PFSK-1 (cell line): ENCODE measurements at regions not wholly inside any gene's neighbourhood (a gene's known extent, or its start where the extent isn't known, plus 50 kb on each side); places are given as distances from the start of the nearest gene placed in this dataset.

Source experiments
- FOXP2 ChIP-seq: optimal IDR thresholded peaks from 2 replicates; pipeline ENCODE3; 2011; ENCODE audit warnings: borderline replicate concordance, control low read depth, inconsistent platforms; ENCODE audit not compliant: insufficient read depth; ENCODE audit errors: extremely low read length, extremely low read depth
- SIN3A ChIP-seq: IDR thresholded peaks from 2 replicates; pipeline ENCODE4 v1.6.1; 2012; ENCODE audit warnings: mild to moderate bottlenecking, low read length, moderate library complexity, borderline replicate concordance; ENCODE audit not compliant: insufficient read depth
- TAF1 ChIP-seq: IDR thresholded peaks from 2 replicates; pipeline ENCODE4 v1.6.1; 2012; ENCODE audit warnings: low read length, control low read depth, borderline replicate concordance; ENCODE audit not compliant: insufficient read depth
- TF ChIP-seq, protein P1 (sequence below), 2 experiments: IDR thresholded peaks; 2 replicates each; pipeline versions ENCODE4 v1.6.1 to v1.8.0; 2011 to 2012; ENCODE audit warnings: low read depth in 2 of 2, low read length in 2 of 2, control low read depth in 1 of 2, inconsistent platforms in 1 of 2, mild to moderate bottlenecking in 1 of 2, moderate library complexity in 1 of 2; ENCODE audit not compliant: insufficient read depth in 1 of 2

DNA sequence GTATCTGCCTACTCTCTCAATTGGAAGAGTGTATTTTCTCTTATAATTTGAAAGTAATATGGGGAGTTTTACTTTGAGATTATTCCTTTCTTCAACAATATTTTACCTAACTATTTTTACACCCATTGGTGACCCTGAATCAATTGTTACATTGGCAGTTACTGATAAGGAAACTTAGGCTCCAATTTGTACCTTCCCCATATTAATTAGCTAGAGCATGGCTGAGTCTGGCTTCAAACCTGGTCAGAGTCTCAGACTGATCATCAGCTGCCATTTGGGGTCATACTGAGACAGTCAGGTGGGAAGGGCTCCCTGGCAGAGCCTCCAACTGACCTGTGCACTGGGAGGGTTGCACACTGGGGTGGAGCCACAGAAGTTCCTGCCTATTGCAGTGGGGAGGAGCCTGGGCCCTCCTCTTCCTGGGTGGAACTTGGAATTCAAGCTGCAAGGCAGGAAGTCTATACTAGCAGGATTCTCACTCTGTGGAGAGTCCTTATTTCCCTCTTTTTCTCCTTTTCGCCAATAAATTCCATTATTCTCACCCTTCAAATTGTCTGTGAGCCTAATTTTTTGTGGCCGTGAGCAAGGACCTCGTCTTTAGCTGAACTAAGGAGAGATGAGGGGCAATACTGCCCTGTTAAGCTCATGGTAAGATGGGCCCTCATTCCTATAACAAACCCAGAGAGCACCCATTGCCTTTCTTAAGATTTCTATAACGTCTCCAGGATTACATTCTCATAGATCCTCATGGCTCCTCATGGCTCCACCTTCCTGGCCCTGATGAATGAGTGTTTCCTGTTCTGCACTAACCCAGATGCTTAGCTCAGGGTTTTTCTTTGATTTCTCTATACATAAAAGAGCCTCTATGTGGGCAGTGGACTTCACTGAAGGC is 285.1 kb downstream of the ADGB start:
- TF ChIP-seq, protein P1, sequence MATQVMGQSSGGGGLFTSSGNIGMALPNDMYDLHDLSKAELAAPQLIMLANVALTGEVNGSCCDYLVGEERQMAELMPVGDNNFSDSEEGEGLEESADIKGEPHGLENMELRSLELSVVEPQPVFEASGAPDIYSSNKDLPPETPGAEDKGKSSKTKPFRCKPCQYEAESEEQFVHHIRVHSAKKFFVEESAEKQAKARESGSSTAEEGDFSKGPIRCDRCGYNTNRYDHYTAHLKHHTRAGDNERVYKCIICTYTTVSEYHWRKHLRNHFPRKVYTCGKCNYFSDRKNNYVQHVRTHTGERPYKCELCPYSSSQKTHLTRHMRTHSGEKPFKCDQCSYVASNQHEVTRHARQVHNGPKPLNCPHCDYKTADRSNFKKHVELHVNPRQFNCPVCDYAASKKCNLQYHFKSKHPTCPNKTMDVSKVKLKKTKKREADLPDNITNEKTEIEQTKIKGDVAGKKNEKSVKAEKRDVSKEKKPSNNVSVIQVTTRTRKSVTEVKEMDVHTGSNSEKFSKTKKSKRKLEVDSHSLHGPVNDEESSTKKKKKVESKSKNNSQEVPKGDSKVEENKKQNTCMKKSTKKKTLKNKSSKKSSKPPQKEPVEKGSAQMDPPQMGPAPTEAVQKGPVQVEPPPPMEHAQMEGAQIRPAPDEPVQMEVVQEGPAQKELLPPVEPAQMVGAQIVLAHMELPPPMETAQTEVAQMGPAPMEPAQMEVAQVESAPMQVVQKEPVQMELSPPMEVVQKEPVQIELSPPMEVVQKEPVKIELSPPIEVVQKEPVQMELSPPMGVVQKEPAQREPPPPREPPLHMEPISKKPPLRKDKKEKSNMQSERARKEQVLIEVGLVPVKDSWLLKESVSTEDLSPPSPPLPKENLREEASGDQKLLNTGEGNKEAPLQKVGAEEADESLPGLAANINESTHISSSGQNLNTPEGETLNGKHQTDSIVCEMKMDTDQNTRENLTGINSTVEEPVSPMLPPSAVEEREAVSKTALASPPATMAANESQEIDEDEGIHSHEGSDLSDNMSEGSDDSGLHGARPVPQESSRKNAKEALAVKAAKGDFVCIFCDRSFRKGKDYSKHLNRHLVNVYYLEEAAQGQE (IDR thresholded peaks at IDR 0.05; ENCODE audit: insufficient read depth in 1 of 2, low read depth in 2 of 2, low read length in 2 of 2) = no peak
- TF ChIP-seq FOXP2 = no peak
- TF ChIP-seq TAF1 = no peak
- no peak for TF ChIP-seq SIN3A
